Inflammatory macrophage treated with lipopolysaccharide for 1 hour (primary cell): ENCODE measurements at regions not wholly inside any gene's neighbourhood (a gene's known extent, or its start where the extent isn't known, plus 50 kb on each side); places are given as distances from the start of the nearest gene placed in this dataset.

Experiments
- DNase-seq, 2 donors: peaks; one replicate each; pipeline ENCODE4 v3.0.0-alpha.2; 2020 to 2022

- no peak for DNase-seq
Measured at GRCh38 chr10:117885206-117885829, 161.4 kb downstream of the RAB11FIP2 start.

- DNase-seq = no peak
Measured at GRCh38 chr10:117886766-117887165, 160.0 kb downstream of the RAB11FIP2 start.

- no peak for DNase-seq
Measured at GRCh38 chr10:117889664-117890063, 157.1 kb downstream of the RAB11FIP2 start.

GRCh38 chr10:117892681-117893220, 154.0 kb downstream of the RAB11FIP2 start:
- DNase-seq = no peak

- no peak for DNase-seq
Measured at GRCh38 chr10:117894339-117894738, 152.4 kb downstream of the RAB11FIP2 start.

GRCh38 chr10:117896517-117896916, 150.2 kb downstream of the RAB11FIP2 start:
- DNase-seq = no peak

GRCh38 chr10:117899181-117899683, 147.5 kb downstream of the RAB11FIP2 start:
- no peak for DNase-seq

GRCh38 chr10:117900280-117900679, 146.5 kb downstream of the RAB11FIP2 start:
- DNase-seq = no peak

- DNase-seq = no peak
Measured at GRCh38 chr10:117903854-117904253, 142.9 kb downstream of the RAB11FIP2 start.

GRCh38 chr10:117905404-117905803, 141.3 kb downstream of the RAB11FIP2 start:
- DNase-seq = no peak

- DNase-seq = no peak
Measured at GRCh38 chr10:117911684-117912083, 135.1 kb downstream of the RAB11FIP2 start.

GRCh38 chr10:117914334-117914733, 132.4 kb downstream of the RAB11FIP2 start:
- DNase-seq = no peak

- DNase-seq = no peak
Measured at GRCh38 chr10:117920956-117921355, 125.8 kb downstream of the RAB11FIP2 start.

GRCh38 chr10:117921421-117921820, 125.3 kb downstream of the RAB11FIP2 start:
- DNase-seq = no peak

GRCh38 chr10:117924820-117925219, 121.9 kb downstream of the RAB11FIP2 start:
- DNase-seq = no peak

- no peak for DNase-seq
Measured at GRCh38 chr10:117925369-117925768, 121.4 kb downstream of the RAB11FIP2 start.

GRCh38 chr10:117926491-117926890, 120.2 kb downstream of the RAB11FIP2 start:
- DNase-seq = no peak

GRCh38 chr10:117927332-117927731, 119.4 kb downstream of the RAB11FIP2 start:
- DNase-seq = no peak

- no peak for DNase-seq
Measured at GRCh38 chr10:117927871-117928270, 118.9 kb downstream of the RAB11FIP2 start.

GRCh38 chr10:117928281-117928680, 118.5 kb downstream of the RAB11FIP2 start:
- DNase-seq = no peak

GRCh38 chr10:117928741-117929140, 118.0 kb downstream of the RAB11FIP2 start:
- no peak for DNase-seq

- DNase-seq = no peak
Measured at GRCh38 chr10:117929327-117930067, 117.2 kb downstream of the RAB11FIP2 start.

- DNase-seq = no peak
Measured at GRCh38 chr10:117931078-117931477, 115.7 kb downstream of the RAB11FIP2 start.

- DNase-seq = no peak
Measured at GRCh38 chr10:117933036-117933435, 113.7 kb downstream of the RAB11FIP2 start.
